Neural cell (in vitro differentiated cells): ENCODE measurements at regions not wholly inside any gene's neighbourhood (a gene's known extent, or its start where the extent isn't known, plus 50 kb on each side); places are given as distances from the start of the nearest gene placed in this dataset.

Experiments used
- EZH2 ChIP-seq: fragments of 200-600, 300-800 bp; shearing (Covaris generic), sonication (generic); IDR thresholded peaks from 2 replicates; pipeline ENCODE4 v1.6.1; 2014; ENCODE audit warnings: antibody characterized with exemption, low read length, borderline replicate concordance, mild to moderate bottlenecking; ENCODE audit not compliant: insufficient read depth, poor library complexity, severe bottlenecking
- MXI1 ChIP-seq: fragments of 450-650 bp; conservative IDR thresholded peaks from 2 replicates; pipeline ENCODE4 v1.6.1; 2014; ENCODE audit warnings: antibody characterized with exemption, mild to moderate bottlenecking; ENCODE audit not compliant: poor library complexity, severe bottlenecking
- POLR2AphosphoS5 ChIP-seq: IDR thresholded peaks from 2 replicates; pipeline ENCODE4 v1.6.1; 2012
- TAF1 ChIP-seq: IDR thresholded peaks from 2 replicates; pipeline ENCODE4 v1.6.1; 2012; ENCODE audit warnings: low read depth
- TF ChIP-seq, protein P1 (sequence below): fragments of 450-650 bp; IDR thresholded peaks from 2 replicates; pipeline ENCODE4 v1.5.1; 2014; ENCODE audit warnings: antibody characterized with exemption, mild to moderate bottlenecking, moderate library complexity; ENCODE audit not compliant: poor library complexity, severe bottlenecking
- TF ChIP-seq, protein P2 (sequence below): IDR thresholded peaks from 2 replicates; pipeline ENCODE4 v1.6.1; 2012; ENCODE audit warnings: borderline replicate concordance

DNA sequence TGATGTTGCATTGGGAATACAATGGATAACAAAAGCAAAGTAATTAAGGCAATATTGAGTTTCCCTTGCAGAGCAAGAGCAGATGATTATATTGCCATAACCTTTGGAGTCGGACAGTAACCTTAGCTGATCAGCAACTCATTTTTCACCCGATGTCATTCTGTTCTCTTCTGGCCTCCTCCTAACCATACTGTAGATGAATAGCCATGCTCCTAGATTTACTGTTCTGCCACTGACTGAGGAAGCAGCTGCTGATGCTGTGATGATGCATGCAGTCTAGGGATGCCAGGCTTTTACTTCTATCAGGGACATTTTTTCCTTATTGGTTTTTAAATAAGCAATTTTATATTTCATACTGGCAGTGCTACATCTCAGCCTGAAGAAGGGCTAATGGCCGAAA is 443.9 kb downstream of the GPAT3 start:
- TF ChIP-seq, protein P1, sequence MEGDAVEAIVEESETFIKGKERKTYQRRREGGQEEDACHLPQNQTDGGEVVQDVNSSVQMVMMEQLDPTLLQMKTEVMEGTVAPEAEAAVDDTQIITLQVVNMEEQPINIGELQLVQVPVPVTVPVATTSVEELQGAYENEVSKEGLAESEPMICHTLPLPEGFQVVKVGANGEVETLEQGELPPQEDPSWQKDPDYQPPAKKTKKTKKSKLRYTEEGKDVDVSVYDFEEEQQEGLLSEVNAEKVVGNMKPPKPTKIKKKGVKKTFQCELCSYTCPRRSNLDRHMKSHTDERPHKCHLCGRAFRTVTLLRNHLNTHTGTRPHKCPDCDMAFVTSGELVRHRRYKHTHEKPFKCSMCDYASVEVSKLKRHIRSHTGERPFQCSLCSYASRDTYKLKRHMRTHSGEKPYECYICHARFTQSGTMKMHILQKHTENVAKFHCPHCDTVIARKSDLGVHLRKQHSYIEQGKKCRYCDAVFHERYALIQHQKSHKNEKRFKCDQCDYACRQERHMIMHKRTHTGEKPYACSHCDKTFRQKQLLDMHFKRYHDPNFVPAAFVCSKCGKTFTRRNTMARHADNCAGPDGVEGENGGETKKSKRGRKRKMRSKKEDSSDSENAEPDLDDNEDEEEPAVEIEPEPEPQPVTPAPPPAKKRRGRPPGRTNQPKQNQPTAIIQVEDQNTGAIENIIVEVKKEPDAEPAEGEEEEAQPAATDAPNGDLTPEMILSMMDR = no peak
- TF ChIP-seq MXI1 (no peak), TAF1 (no peak), EZH2 (no peak), POLR2AphosphoS5 (no peak)
- TF ChIP-seq, protein P2, sequence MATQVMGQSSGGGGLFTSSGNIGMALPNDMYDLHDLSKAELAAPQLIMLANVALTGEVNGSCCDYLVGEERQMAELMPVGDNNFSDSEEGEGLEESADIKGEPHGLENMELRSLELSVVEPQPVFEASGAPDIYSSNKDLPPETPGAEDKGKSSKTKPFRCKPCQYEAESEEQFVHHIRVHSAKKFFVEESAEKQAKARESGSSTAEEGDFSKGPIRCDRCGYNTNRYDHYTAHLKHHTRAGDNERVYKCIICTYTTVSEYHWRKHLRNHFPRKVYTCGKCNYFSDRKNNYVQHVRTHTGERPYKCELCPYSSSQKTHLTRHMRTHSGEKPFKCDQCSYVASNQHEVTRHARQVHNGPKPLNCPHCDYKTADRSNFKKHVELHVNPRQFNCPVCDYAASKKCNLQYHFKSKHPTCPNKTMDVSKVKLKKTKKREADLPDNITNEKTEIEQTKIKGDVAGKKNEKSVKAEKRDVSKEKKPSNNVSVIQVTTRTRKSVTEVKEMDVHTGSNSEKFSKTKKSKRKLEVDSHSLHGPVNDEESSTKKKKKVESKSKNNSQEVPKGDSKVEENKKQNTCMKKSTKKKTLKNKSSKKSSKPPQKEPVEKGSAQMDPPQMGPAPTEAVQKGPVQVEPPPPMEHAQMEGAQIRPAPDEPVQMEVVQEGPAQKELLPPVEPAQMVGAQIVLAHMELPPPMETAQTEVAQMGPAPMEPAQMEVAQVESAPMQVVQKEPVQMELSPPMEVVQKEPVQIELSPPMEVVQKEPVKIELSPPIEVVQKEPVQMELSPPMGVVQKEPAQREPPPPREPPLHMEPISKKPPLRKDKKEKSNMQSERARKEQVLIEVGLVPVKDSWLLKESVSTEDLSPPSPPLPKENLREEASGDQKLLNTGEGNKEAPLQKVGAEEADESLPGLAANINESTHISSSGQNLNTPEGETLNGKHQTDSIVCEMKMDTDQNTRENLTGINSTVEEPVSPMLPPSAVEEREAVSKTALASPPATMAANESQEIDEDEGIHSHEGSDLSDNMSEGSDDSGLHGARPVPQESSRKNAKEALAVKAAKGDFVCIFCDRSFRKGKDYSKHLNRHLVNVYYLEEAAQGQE = no peak
